NCI-H2227 treated with DMSO at 0.1 percent for 48 hours (cell line): ENCODE measurements at regions not wholly inside any gene's neighbourhood (a gene's known extent, or its start where the extent isn't known, plus 50 kb on each side); places are given as distances from the start of the nearest gene placed in this dataset.

Experiments
- DNase-seq: peaks from one replicate; lab custom pipeline; 2025; lab: John Stamatoyannopoulos, UW

GRCh38 chr12:45549337-45549902, 180.1 kb upstream of the ARID2 start:
- no peak for DNase-seq

GRCh38 chr12:45553204-45553603, 176.3 kb upstream of the ARID2 start:
- DNase-seq = no peak

- DNase-seq = no peak
Measured at GRCh38 chr12:45557016-45557415, 172.5 kb upstream of the ARID2 start.

GRCh38 chr12:45558353-45558752, 171.2 kb upstream of the ARID2 start:
- no peak for DNase-seq

- DNase-seq = no peak
Measured at GRCh38 chr12:45559537-45559936, 170.0 kb upstream of the ARID2 start.

- no peak for DNase-seq
Measured at GRCh38 chr12:45560689-45561088, 168.8 kb upstream of the ARID2 start.

GRCh38 chr12:45561488-45561887, 168.0 kb upstream of the ARID2 start:
- DNase-seq = no peak

- DNase-seq = no peak
Measured at GRCh38 chr12:45565590-45565989, 163.9 kb upstream of the ARID2 start.

- no peak for DNase-seq
Measured at GRCh38 chr12:45566257-45566656, 163.2 kb upstream of the ARID2 start.

GRCh38 chr12:45568808-45569207, 160.7 kb upstream of the ARID2 start:
- no peak for DNase-seq

- DNase-seq = no peak
Measured at GRCh38 chr12:45570501-45570900, 159.0 kb upstream of the ARID2 start.

- DNase-seq = no peak
Measured at GRCh38 chr12:45572114-45572513, 157.4 kb upstream of the ARID2 start.

- no peak for DNase-seq
Measured at GRCh38 chr12:45575417-45575816, 154.1 kb upstream of the ARID2 start.

GRCh38 chr12:45575823-45576475, 153.6 kb upstream of the ARID2 start:
- DNase-seq = no peak

GRCh38 chr12:45577844-45578399, 151.6 kb upstream of the ARID2 start:
- DNase-seq = no peak

GRCh38 chr12:45580356-45580969, 149.0 kb upstream of the ARID2 start:
- DNase-seq = no peak

- DNase-seq = no peak
Measured at GRCh38 chr12:45581112-45581511, 148.4 kb upstream of the ARID2 start.

GRCh38 chr12:45582536-45582935, 147.0 kb upstream of the ARID2 start:
- no peak for DNase-seq

GRCh38 chr12:45582986-45583659, 146.4 kb upstream of the ARID2 start:
- DNase-seq = no peak

GRCh38 chr12:45584336-45584735, 145.2 kb upstream of the ARID2 start:
- no peak for DNase-seq

- no peak for DNase-seq
Measured at GRCh38 chr12:45585522-45586230, 143.8 kb upstream of the ARID2 start.

- no peak for DNase-seq
Measured at GRCh38 chr12:45586486-45586885, 143.0 kb upstream of the ARID2 start.
